SHP77 (cell line): ENCODE measurements at regions not wholly inside any gene's neighbourhood (a gene's known extent, or its start where the extent isn't known, plus 50 kb on each side); places are given as distances from the start of the nearest gene placed in this dataset.

ENCODE experiments used
- DNase-seq, 2 experiments: peaks; one replicate each; lab custom pipeline; 2025; lab: John Stamatoyannopoulos, UW

GRCh38 chr7:106166651-106167342, 54.7 kb upstream of the SYPL1 start:
- peak in 1 of 2 experiments; percentile 31 for DNase-seq

DNA sequence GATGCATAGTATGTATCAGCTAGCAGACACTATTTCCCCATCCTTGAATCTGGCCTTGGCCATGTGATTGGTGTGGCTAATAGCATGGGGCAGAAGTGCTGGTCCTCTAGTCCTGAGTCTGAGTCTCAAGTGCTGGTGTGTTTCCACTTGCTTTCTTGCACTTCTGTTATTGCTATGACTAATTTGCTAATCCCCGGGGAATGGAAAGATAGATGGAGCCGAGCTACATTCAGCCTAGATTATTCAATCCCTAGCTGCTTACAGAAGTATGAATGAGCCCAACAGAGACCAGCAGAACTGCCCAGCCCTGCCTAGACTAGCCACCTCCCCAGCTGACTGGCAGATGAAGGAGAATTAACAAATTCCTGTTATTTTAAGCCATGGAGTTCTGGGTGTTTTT, 53.2 kb upstream of the SYPL1 start:
- DNase-seq, result no peak

GRCh38 chr7:106163257-106163656, 51.1 kb upstream of the SYPL1 start:
- no peak for DNase-seq
